GM12878 (cell line): ENCODE measurements at regions not wholly inside any gene's neighbourhood (a gene's known extent, or its start where the extent isn't known, plus 50 kb on each side); places are given as distances from the start of the nearest gene placed in this dataset.

Experiments
- CTCF ChIP-seq, 3 experiments: IDR thresholded peaks in 2 of 3; conservative IDR thresholded peaks in 1 of 3; 2 replicates each; pipeline ENCODE4 v1.5.1; 2011; ENCODE audit warnings: low read depth in 3 of 3, low read length in 3 of 3, mild to moderate bottlenecking in 3 of 3, control low read depth in 2 of 3, moderate library complexity in 2 of 3, inconsistent platforms in 1 of 3, mixed read lengths in 1 of 3; ENCODE audit not compliant: control insufficient read depth in 2 of 3, insufficient read depth in 1 of 3; ENCODE audit errors: extremely low read depth in 1 of 3
- EZH2 ChIP-seq: IDR thresholded peaks from 2 replicates; pipeline ENCODE4 v1.6.1; 2012; ENCODE audit warnings: low read depth, mild to moderate bottlenecking, control low read depth, inconsistent platforms, low read length, borderline replicate concordance; ENCODE audit not compliant: control insufficient read depth

DNA sequence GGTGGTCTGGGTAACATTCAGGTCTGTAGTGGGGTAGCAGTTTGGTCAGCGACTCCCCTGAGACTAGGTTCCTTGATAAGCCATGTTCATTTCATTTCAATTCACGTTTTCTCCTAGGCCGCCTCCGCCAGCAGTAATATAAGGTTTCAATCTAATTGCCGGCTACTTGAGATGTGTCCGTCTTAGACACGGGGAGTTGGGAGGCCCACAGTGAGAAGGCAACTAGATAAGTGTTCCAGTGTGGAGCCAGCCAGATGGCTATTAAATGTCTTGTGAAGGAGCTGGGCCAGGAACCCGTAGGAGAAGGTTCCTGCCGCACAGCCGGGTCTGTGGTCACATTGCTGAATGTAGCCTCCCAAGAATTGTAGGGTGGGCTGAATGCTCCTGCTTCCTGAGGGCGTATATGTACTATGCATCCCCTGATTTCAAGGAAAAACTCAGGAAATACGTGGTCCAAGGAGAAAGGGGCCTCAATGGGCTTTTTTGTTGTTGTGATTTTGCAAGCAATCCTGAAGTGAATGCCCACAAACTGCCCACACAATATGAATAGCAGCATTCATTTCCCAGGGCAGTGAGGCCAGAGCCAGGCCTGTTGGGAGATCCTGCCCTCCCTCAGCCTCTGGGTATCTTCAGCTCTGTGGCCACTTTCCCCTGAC is 220.6 kb upstream of the RPL34 start:
- no peak for TF ChIP-seq EZH2
- TF ChIP-seq CTCF (IDR thresholded peaks at IDR 0.05 in 2 of 3, conservative IDR thresholded peaks at IDR 0.05 in 1 of 3; ENCODE audit: control insufficient read depth in 2 of 3, extremely low read depth in 1 of 3, insufficient read depth in 1 of 3, low read depth in 3 of 3, low read length in 3 of 3) = no peak
